ENCODE measurements at regions not wholly inside any gene's neighbourhood (a gene's known extent, or its start where the extent isn't known, plus 50 kb on each side); places are given as distances from the start of the nearest gene placed in this dataset.
"Not testable (repeated sequence)": the region's sequence is repeated elsewhere in the genome, so short reads cannot be mapped to it uniquely, and the experiment has no call there.

DNA sequence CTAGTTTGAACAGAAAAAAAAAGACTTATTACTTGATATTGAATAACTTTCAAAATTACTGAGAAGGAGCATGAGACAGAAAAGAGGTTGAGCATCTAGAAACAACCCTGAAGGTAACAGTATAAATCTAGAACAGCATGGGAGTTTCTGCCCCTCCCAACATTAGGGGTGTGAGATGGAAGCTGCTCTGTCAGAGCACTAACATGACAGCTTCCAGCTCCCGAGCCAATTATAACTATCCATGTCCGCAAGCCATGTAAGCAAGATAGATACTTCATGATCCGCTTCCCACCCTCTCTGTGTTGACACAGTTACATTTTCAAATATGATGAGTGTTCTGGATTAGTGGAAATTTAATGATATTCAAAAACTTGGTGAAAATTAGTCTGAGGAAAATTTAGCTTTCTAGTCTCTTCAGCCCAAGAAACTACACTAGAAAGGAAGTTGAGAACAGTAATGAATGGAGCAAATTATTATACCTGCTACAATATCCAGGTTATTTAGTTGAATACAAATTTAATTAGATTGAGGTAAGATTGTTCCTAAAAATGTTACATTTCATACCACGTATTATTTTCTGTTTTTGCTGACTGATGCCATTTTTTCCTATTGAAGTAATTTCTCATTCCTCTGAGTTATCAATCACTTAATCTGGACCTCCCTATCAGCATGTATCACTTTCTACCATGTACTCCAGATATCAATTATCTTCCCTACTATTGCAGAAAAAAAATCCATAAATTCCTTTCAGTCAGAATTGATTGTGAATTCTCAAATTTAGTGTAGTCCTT, 129.3 kb upstream of the SLIT2 start:
- DNase-seq = no peak

DNA sequence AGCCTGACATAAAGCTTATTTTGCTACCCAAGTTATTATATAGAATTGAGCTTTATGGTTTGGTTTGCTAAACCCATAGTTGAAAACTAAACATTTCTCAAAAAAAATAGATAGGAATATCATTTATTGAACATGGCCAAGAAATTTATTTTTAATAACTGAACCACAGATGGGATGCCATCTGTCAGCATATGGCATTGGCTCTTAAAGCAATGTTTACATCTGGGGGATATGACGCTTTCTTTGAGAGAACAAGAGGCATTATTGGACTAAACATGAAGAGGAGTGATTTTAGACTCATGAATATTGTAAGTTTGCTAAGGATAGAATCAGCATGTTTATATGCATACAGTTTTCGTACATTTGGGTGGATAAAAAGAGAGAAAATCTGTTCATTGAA, 132.6 kb upstream of the SLIT2 start:
- no peak for DNase-seq

DNA sequence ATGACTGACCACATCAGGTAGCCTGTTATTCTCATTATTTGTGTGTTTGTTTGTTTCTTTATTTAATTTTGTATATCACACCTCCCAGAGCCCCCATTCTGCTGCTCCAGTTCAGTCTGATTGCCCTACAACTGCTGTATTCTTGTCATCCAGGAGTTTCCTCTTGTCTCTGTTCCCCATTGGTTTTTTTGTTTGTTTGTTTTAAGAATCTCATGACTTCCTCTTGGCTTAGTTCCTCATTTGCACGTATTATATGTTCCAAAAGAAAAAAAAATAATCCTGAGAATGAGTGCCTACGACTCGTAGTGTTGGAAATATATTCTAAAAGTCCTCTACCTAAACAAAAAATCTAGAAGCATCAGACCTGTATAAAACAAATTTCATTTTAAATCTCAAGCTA, 142.3 kb upstream of the SLIT2 start:
- no peak for DNase-seq

DNA sequence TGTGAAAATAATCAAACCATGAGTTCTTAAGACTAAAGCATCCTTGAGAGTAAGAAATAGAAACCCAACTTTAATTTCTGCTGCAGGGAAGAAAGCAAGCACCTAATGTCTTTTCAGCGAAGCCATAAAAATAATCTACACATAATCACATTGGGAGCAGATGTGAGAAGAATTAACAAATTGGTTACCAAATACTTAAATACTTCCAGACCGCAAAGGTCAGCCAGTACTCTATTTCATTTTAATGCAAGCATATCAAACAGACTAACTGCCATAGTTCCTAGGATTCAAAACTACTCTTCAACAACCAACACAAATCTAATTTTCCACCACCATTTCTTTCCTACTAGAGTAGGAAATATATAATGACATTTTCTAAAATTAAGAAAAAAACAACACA, 144.8 kb upstream of the SLIT2 start:
- DNase-seq = no peak

DNA sequence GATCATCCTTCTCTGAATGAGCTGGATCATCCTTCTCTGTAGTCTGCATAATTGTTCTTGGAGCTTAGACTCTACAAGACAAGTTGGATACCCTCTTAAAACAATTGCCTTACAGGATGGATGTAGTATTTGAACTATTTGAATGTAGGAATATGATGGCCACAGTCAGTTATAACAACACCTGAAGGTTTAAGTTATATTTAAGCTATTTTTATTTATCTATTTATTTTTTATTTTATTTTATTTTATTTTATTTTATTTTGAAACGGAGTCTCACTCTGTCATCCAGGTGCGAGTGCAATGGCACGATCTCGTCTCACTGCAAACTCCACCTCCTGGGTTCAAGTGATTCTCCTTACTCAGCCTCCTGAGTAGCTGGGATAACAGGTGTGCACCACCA, 149.9 kb upstream of the SLIT2 start:
- no peak for DNase-seq

DNA sequence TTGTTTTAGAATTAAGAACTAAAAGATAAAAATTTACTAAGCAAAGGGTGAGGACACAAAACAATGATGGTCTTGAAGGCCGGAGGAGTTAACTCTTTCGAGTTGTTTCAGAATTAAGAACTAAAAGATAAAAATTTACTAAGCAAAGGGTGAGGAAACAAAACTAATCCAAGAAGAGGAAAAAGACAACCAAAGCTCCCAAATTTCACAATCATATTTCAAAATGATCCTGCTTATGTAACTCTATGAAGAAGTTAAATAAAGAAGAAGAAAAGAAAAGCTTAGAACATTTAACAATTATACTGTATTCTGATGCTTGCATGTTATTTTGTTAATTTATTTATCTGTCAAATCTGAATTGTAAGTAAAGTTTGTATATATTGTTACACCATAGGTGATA, 154.8 kb upstream of the SLIT2 start:
- no peak for DNase-seq

DNA sequence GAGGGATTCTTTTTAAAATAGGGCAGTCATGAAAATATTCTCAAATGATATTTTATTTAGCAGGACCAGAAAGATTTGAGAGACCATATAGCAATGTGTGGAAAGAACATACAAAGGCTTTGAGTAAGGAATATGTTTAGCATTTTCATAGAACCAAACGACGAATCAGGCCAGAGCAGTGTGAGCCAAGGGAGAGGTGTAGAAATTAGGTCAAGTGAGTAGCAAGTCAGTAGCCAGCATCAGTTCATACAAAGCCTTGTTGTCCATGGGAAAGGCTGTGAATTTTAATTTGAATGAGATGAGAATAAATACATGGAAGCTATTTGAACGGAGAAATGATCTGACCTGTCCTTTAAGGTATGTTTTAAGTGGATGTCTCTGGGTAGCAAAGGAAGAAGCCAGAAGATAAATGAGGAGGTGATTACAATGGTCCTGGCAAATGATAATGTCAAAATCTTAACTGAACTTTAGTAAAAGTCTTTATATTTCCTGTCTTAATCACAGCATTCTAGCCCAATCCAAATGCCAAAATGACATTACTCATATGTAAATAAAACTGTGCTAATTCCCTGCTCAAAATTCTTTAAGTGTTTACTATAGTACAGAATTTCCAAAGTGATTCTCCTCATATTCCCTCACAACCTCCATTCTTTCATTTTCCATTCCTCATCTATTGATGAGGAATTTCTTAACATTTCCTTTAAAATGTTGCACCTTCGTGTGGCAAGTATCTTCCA, 155.7 kb upstream of the SLIT2 start:
- no peak for DNase-seq

DNA sequence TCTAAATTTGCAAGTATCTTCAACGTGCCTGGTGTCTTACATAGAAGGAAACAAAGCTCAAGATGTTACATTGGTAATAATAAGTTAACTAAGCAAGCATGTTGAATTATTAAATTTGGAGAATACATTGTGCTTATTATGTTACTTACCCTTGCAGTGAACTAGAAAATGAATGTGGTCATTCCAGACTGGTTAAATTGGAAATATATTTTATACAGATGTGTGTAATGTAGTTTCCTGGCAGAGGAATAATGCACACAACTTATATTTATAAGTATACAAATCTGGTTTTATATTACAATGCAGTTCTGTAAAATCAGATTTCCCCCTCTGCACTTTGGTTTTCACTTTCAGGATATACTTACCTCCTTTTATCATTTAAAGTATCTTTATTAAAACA, 159.9 kb upstream of the SLIT2 start:
- DNase-seq = no peak

DNA sequence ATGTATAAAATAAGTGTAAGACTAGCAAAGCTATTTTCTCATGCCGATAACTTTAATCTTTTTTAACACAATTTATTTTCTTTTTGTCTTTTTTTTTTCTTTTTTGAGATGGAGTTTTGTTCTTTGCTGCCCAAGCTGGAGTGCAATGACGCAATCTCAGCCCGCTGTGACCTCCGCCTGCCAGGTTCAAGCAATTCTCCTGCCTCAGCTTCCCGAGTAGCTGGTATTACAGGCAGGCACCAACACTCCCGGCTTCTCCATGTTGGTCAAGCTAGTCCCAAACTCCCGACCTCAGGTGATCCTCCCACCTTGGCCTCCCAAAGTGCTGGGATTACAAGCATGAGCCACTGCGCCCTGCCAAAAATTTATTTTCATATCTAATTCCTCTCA, 164.2 kb upstream of the SLIT2 start:
- DNase-seq = no peak

DNA sequence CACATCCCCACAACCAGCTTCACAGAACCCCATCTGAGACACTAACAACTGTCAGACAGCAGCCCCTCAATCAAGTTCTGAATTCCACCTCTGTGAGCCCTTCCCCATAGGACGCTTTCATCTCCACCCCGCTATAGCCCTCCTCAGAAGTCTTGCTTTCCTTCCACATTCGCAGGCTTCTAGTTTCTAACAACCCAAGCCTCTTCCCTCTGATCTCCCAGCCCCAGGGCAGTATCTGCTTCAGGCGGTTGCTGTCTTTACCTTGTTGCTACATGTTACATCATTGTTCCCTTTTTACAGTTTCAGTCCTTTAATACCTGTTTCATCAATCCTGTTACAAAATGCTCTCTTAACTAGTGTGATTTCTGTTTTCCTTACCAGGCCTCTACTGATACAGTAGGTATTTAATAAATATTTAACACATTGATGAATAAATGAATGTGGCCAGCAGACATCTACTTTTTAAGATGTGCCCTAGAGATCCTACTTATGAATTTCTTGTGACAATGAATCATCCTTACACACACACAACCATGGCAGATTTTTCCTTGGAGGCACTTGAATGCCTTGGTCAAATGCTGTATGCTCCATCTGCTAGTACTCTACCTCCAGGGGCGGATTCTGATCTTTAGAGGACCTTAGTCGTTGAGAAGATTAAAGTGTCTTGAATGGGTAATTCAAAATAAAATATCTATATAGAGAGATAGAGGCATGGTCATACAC, 164.7 kb upstream of the SLIT2 start:
- no peak for DNase-seq

DNA sequence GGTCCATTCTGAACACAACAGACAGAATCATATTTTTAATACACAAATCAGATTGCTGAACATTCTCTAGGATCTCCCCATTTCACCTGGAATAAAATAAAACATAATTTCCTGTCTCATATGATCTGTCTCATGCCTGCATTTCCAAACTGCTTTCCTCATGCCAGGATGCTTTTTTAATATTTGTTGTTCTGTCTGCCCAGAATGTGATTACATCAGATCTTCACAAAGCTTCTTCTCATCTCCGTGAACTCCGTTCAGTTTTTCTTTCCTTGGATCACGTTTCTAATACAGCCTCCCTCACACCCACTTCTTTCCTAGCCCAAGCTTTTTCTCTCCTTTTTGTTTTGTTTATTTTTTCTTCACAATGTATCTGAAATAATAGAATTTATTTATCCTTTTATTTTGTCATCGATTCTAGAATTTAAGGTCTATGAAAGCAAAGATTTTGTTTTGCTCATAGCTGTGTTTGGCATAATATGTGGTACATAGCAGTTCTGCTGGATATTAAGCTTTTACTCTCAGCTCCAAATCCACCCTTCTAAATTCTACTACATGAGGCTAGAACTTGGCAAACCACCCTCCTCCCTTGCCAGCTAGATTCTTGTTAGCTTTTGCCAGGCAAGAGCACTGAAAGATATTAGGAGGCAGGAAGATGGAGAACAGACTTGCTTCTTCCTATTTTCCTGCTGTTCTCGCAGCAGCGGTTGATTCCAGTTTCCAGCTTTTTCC, 165.5 kb upstream of the SLIT2 start:
- DNase-seq = no peak

DNA sequence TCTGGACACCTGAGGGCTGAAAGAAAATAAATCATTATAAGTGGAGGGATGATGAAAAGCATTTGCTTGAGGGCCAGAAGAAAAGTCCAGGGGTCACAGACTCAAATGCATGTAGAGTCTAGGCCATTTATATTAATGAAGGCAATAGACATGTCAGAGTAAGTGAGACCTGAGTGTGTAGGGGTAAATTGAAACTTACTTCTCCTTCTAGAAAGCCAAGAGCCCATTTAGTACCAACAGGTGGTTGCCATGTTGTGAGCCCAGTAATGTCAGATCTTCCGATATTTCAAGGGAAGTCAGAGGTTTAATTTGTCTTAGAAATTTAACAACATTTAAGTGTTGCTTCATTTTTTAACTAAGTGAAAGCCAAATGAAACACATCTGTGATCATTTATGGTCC, 166.1 kb upstream of the SLIT2 start:
- no peak for DNase-seq

DNA sequence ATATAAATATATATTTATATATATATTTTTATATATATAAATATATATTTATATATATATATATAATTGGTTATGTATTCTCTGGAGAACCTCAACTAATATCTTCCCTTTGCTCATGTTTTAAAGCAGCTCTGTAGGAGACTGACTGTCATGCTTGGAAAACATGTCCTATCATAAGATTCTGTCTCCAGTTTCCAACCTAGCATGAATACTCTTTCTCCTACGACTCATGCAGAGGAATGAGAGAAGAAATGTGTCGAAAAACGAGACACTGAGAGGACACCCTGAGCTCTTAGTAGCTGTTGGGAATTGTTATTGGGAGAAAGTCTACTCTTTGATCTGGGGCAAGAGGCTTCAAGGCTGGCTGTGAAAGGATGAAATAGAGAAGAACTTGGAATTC, 166.5 kb upstream of the SLIT2 start:
- no peak for DNase-seq

DNA sequence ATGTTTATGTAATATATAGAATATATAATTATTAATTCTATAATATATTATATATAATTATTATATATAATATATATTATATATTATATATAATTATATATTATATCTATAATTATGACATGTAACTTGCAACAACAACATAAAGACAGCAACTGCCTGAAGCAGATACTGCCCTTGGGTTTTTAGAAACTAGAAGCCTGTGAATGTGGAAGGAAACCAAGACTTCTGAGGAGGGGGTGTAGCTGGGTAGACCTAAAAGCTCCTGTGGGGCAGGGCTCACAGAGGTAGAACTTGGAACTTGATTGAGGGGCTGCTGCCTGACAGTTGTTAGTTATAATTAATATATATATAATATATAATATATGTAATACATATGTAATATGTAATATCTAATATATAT, 167.2 kb upstream of the SLIT2 start:
- DNase-seq = no peak

DNA sequence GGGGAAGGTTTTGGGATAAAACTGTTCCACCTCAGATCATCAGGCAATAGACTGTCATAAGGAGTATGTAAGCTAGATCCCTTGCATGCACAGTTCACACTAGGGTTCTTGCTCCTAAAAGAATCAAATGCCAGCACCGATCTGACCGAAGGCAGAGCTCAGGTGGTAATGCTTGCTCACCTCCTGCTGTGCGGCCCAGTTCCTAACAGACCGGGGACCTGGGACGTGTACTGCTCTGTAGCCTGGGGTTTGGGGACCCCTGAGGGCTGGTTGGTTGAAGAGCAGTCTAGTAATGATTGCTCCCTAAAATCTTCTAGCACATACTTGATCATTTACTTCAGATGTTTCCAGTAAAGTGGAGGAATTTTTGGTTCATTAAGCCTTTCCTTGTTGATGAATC, 173.1 kb upstream of the SLIT2 start:
- no peak for DNase-seq

DNA sequence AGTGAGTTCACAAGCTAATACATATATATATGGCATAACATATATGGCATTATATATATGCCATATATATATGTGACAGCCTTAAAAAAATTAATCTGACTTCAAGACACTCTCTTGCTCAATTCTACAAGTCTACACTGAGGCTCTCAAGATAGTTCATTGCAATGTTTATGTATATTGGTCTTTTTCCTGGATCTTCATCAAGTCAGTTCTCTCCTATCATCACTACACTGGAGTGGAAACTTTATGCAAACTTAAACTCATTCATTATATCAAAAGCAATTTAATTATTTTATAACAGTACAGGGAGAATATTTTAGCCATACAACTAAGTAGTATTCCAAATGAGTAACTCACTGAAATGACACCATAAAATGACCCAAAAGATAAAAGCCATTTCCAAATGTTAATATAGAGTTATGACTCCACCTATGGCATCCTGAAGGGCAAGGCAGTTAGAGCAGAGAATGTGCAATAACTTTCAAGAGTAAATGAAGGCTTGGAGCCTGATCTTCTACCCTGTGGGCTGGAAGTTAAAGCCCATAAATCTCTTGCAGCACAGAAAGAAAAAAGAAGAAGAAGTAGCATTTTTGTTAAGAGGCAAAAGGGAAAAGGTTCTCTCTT, 176.3 kb upstream of the SLIT2 start:
- DNase-seq = no peak

DNA sequence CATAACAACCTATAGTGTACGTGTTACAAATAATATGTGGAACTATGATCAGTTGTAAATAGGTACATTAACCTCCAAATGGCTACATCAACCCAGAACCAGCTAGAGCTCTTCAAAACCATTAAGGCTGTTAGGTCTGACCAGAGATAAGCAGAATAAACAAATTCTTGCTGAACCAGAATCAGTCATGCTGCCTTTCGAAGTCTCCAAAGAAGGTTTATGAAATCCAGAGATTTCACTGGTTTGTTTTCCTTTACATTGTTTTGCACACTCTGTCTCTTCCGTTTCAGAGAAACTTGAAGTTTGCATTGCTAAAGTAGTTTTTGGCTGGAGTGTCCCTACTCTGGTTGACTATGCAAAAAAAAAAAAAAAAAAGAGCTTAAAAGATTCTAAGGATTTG, 177.3 kb upstream of the SLIT2 start:
- DNase-seq = no peak

DNA sequence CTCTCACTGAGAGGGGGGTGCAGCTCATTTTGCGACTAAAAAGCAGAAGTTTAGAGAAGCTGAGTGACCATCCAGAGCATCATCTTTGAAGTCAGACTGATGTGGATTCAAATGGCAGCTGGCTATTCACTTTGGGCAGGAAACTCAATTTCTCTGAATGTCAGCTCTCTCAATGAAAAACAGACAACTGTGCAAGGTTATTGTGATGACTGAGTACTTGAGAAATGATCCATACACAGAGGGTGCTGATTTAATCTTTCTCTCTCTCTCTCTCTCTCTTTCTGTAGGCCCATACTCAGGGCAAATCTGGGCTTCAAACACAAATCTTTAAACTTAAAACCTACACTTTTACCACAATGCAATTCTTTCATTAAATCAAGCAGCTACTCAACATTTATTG, 185.8 kb upstream of the SLIT2 start:
- DNase-seq = no peak

DNA sequence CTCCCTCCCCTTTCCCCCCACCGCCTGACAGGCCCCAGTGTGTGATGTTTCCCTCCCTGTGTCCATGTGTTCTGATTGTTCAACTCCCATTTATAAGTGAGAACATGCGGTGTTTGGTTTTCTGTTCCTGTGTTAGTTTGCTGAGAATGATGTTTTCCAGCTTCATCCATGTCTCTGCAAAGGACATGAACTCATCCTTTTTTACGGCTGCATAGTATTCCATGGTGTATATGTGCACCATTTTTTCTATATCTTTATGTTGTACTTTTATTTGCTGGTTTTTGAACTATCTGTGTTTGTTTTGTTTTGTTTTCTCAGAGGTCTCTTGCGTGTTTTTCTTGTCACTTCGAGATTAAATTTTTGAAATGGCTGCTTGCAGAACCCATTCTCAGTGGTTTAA, 188.8 kb upstream of the SLIT2 start:
- not testable (repeated sequence) for DNase-seq

DNA sequence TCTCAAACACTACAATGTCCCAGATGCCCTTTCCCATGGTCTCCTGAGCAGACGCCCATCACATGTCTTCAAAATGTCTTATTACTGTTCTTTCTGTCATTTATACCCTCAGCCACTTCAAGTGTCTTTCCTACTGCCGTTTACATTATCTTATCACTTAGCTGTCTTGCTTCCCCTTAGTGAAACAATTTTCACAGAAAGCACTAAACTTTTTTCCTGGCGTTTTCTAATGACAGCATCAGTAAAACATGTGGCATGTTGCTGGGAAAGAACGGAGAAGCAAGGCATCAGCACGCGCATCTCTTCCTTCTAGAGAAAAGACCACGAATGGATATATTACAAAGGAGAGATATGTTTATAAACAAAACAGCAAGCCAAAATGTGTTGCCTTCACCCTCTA, 189.7 kb upstream of the SLIT2 start:
- DNase-seq = no peak

DNA sequence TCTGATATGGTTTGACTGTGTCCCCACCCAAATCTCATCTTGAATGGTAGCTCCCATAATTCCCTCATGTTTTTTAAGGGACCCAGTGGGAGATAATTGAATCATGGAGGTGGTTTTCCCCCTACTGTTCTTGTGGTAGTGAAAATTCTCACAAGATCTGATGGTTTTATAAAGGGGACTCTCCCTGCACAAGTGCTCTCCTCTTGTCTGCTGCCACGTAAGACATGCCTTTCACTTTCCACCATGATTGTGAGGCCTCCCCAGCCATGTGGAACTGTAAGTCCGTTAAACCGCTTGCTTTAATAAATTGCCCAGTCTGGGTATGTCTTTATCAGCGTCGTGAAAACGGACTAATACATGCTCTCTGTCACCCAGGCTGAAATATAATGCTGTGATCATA, 200.9 kb upstream of the SLIT2 start:
- no peak for DNase-seq

DNA sequence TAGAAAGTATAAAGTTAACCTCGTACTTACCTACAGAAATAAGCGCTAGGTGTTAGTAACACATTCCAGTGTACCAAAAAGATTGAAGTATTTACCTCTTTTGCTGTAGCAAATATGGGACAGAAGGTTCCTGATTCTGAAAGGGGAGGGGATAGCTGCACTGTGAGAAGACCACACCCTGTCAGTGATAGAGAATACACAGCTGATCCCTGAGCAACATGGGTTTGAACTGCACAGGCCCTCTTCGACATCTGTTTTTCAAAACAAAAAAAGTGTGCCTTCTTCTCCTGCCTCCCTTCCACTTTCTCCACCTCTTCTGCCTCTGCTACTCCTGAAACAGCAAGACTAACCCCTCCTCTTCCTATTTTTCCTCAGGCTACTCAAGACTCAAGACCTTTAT, 201.8 kb upstream of the SLIT2 start:
- DNase-seq = no peak

Data from stimulated activated CD4-positive, alpha-beta T cell treated with anti-CD3 and anti-CD28 coated beads, Interleukin-4, amount 100 ng/mL, for 4 hours (primary cell).